ENCODE measurements at regions not wholly inside any gene's neighbourhood (a gene's known extent, or its start where the extent isn't known, plus 50 kb on each side); places are given as distances from the start of the nearest gene placed in this dataset.
A peak's percentile ranks its signal among the peaks of the same experiment; 100 is the strongest.

DNA sequence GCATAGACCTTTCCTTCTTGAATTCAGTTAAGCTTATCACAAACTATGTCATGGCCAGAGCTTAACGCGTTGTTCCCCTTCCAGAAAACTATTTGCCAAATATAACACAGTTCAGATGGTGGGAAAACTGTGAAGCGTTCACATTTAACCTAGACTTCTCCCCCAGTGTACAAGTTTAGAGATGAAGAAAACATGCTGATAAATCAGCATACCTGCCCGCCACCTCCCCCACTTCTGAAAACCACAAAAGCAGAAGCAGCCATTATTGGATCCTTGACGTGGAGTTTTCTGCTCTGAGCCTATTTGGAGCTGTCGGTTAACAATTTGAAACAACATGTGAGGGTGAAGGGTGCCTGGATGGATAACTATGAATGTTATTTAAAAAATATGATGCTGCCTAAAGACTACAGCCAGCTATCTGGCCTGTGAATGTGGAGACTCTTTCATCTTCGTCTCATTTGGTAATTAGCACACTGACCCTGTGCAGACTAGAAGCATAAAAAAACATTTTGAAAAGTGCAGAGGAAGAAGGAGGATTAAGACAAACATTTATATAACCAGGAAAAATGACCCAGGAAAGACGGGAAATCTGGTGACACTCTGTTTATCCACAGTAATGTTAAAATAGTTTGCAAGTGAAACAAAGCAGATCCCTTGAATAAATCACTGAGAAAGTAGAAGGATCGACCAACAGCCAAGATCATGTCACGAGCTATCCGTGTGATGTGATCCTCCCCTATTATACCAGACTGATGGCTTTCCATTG, 408.2 kb downstream of the AEBP2 start:
- TF ChIP-seq CTCF (IDR thresholded peaks at IDR 0.05; ENCODE audit: low read depth, low read length, missing input control) (no peak), YY1 (IDR thresholded peaks at IDR 0.05) (peak; percentile 27), HNF4A (conservative IDR thresholded peaks at IDR 0.05) (no peak)
- TF ChIP-seq, protein P1, sequence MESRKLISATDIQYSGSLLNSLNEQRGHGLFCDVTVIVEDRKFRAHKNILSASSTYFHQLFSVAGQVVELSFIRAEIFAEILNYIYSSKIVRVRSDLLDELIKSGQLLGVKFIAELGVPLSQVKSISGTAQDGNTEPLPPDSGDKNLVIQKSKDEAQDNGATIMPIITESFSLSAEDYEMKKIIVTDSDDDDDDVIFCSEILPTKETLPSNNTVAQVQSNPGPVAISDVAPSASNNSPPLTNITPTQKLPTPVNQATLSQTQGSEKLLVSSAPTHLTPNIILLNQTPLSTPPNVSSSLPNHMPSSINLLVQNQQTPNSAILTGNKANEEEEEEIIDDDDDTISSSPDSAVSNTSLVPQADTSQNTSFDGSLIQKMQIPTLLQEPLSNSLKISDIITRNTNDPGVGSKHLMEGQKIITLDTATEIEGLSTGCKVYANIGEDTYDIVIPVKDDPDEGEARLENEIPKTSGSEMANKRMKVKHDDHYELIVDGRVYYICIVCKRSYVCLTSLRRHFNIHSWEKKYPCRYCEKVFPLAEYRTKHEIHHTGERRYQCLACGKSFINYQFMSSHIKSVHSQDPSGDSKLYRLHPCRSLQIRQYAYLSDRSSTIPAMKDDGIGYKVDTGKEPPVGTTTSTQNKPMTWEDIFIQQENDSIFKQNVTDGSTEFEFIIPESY (IDR thresholded peaks at IDR 0.05), result no peak
